ENCODE measurements at regions not wholly inside any gene's neighbourhood (a gene's known extent, or its start where the extent isn't known, plus 50 kb on each side); places are given as distances from the start of the nearest gene placed in this dataset.

DNA sequence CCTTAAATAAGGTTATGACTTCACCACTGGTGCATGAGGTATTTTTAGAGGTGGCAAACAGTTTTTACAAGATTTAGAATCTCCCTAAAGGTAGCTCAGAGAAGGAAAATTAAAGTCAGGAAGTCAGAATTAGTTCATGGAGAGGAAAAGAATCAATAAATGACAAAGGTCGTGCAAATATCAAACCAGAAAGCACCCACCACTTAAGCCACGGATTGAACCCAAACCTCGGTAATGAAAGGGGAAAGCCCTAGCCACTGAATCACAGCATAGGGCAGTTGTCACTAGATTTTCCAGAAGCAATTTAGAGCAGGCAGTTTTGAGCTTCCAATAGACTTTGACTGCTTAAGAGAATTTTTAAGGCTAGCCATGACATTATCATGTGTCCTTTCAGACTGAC lies 1590.4 kb downstream of the SLITRK1 start:
- H3K9me3 ChIP-seq = no peaks in the 10 kb centered on the region
- TF ChIP-seq, protein P1, sequence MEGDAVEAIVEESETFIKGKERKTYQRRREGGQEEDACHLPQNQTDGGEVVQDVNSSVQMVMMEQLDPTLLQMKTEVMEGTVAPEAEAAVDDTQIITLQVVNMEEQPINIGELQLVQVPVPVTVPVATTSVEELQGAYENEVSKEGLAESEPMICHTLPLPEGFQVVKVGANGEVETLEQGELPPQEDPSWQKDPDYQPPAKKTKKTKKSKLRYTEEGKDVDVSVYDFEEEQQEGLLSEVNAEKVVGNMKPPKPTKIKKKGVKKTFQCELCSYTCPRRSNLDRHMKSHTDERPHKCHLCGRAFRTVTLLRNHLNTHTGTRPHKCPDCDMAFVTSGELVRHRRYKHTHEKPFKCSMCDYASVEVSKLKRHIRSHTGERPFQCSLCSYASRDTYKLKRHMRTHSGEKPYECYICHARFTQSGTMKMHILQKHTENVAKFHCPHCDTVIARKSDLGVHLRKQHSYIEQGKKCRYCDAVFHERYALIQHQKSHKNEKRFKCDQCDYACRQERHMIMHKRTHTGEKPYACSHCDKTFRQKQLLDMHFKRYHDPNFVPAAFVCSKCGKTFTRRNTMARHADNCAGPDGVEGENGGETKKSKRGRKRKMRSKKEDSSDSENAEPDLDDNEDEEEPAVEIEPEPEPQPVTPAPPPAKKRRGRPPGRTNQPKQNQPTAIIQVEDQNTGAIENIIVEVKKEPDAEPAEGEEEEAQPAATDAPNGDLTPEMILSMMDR (IDR thresholded peaks at IDR 0.05) = no peak
- TF ChIP-seq POLR2A (IDR thresholded peaks at IDR 0.05) = no peak
- H3K27me3 ChIP-seq = no peaks in the 10 kb centered on the region
- no peak overlapping the region for H3K4me3 ChIP-seq (replicated peaks in 1 of 3)
- H3K4me1 ChIP-seq = no peaks in the 10 kb centered on the region
- no peak overlapping the region for H3K27ac ChIP-seq
- intact Hi-C loops (cut with DNase I) = no loop called here
- no peaks in the 10 kb centered on the region for H3K36me3 ChIP-seq
- no peak for DNase-seq
- 81 to 86% methylated on average over 3 of the region's 3 CpGs for WGBS, 2 donors

DNA sequence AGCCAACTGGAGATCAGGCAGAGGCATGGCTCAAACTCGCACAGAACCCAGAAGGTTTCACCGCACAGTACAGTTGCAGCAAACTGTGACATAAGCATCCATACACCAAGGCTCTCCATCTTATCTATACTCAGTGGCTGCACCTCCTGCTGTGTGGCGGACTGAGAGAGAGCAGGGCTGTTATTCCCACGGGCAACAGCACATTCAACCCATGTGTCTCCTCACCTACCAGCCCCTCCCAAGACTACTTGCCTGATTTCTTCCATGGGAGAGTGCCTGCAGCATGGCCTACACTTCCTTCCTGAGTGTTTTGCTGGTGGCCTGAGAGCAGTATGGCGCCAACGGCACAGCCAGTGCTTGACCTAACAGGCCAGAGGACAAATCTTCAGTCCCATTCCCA lies 1606.6 kb downstream of the SLITRK1 start:
- no peak overlapping the region for H3K4me3 ChIP-seq (replicated peaks in 1 of 3)
- WGBS, 2 donors = 83 to 93% methylated on average over 4 to 6 of the region's 6 CpGs
- intact Hi-C loops (cut with DNase I) = no loop called here
- no peaks in the 10 kb centered on the region for H3K4me1 ChIP-seq
- H3K27ac ChIP-seq = no peak overlapping the region
- H3K36me3 ChIP-seq = no peaks in the 10 kb centered on the region
- no peaks in the 10 kb centered on the region for H3K27me3 ChIP-seq
- TF ChIP-seq, protein P1 (IDR thresholded peaks at IDR 0.05) = no peak
- TF ChIP-seq POLR2A (IDR thresholded peaks at IDR 0.05) = no peak
- H3K9me3 ChIP-seq = no peaks in the 10 kb centered on the region
- no peak for DNase-seq

DNA sequence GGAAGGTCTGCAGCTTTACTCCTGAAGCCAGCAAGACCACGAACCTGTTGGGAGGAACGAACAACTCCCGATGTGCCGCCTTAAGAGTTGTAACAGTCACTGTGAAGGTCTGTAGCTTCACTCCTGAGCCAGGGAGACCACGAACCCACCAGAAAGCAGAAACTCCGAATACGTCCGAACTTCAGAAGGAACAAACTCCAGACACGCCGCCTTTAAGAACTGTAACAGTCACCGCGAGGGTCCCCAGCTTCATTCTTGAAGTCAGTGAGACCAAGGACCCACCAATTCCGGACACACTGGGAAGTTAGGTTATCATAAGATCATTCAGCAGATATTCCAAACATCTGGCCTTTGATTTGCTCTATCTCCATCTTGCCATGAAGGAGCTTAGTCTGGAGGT lies 1623.0 kb downstream of the SLITRK1 start:
- H3K9me3 ChIP-seq = no peaks in the 10 kb centered on the region
- TF ChIP-seq POLR2A (IDR thresholded peaks at IDR 0.05) = no peak
- TF ChIP-seq, protein P1 (IDR thresholded peaks at IDR 0.05) = no peak
- intact Hi-C loops (cut with DNase I) = no loop called here
- no peak overlapping the region for H3K4me3 ChIP-seq (replicated peaks in 1 of 3)
- DNase-seq = no peak
- no peaks in the 10 kb centered on the region for H3K36me3 ChIP-seq
- WGBS, 2 donors = 92 to 96% methylated on average over 13 of the region's 13 CpGs
- no peaks in the 10 kb centered on the region for H3K27me3 ChIP-seq
- H3K4me1 ChIP-seq = no peaks in the 10 kb centered on the region
- H3K27ac ChIP-seq = no peak overlapping the region

DNA sequence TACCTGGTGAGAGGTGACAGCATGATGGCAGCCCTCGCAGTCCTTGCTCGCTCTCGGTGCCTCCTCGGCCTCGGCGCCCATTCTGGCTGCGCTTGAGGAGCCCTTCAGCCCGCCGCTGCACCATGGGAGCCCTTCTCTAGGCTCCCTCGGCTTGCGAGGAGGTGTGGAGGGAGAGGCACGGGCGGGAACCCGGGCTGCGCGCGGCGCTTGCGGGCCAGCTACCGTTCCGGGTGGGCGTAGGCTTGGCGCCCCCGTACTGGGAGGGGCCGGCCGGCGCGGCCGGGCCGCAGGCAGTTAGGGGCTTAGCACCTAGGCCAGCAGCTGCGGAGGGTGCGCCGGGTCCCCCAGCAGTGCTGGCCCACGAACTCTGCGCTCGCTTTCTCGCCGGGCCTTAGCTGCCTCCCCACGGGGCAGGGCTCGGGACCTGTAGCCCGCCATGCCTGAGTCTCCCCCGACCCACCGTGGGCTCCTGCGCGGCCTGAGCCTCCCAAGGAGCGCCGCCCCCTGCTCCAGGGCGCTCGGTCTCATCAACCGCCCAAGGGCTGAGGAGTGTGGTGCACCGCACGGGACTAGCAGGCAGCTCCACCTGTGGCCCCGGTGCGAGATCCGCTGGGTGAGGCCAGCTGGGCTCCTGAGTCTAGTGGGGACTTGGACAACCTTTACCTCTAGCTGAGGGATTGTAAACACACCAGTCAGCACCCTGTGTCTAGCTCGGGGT lies 1624.3 kb downstream of the SLITRK1 start:
- no peak for DNase-seq
- intact Hi-C loops (cut with DNase I) = no loop called here
- WGBS, 2 donors = 95 to 97% methylated on average over 30 to 53 of the region's 56 CpGs
- Histone ChIP-seq H3K27me3 (no peaks in the 10 kb centered on the region), H3K4me1 (no peaks in the 10 kb centered on the region), H3K36me3 (no peaks in the 10 kb centered on the region), H3K27ac (no peak overlapping the region), H3K9me3 (no peaks in the 10 kb centered on the region), H3K4me3 (replicated peaks in 1 of 3) (no peak overlapping the region)
- TF ChIP-seq POLR2A (IDR thresholded peaks at IDR 0.05) = no peak
- TF ChIP-seq, protein P1 (IDR thresholded peaks at IDR 0.05) = no peak

DNA sequence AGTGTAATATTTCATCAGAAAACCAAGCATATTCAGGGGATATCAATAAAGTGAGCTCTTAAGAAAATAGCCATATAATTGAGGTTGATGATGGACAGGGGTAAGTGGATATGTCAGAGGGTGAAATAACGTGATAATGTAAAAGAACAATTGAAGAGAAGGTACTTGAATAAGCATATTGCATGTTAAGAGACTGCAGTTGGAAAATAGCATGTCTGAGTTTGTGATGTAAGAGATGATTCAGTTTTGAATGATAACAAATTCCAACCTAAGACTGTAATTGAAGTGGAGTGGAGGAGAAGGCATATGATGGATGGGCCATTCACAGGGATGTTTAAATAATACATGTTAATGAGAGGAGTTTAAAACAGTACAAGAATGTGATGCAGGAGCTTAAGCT lies 1633.5 kb downstream of the SLITRK1 start:
- WGBS, 2 donors = 71 to 75% methylated on average over 1 of the region's 1 CpG
- intact Hi-C loops (cut with DNase I) = no loop called here
- H3K27me3 ChIP-seq = no peaks in the 10 kb centered on the region
- no peaks in the 10 kb centered on the region for H3K9me3 ChIP-seq
- TF ChIP-seq, protein P1 (IDR thresholded peaks at IDR 0.05) = no peak
- no peak for TF ChIP-seq POLR2A (IDR thresholded peaks at IDR 0.05)
- no peak overlapping the region for H3K4me3 ChIP-seq (replicated peaks in 1 of 3)
- no peak overlapping the region for H3K27ac ChIP-seq
- no peaks in the 10 kb centered on the region for H3K4me1 ChIP-seq
- DNase-seq = no peak
- no peaks in the 10 kb centered on the region for H3K36me3 ChIP-seq
